IMR-90 (cell line): ENCODE measurements at regions not wholly inside any gene's neighbourhood (a gene's known extent, or its start where the extent isn't known, plus 50 kb on each side); places are given as distances from the start of the nearest gene placed in this dataset.
"Not testable (repeated sequence)": the region's sequence is repeated elsewhere in the genome, so short reads cannot be mapped to it uniquely, and the experiment has no call there.

Source experiments
- ATAC-seq: fragments of 200-7000 bp; cut with Tn5 transposase; 2 replicates; pipeline ENCODE4 v1.9.1; 2020; ENCODE audit warnings: low read depth, mild to moderate bottlenecking, moderate library complexity
- BruUV-seq: library from RNA; stranded (reverse); fragments of 400-500 nt; replicated peaks from 2 replicates; lab custom pipeline; 2021; lab: Mats Ljungman, UMichigan
- CTCF ChIA-PET: fragments of 300-600 bp; formaldehyde crosslinking; extraction: SDS; loops from one replicate; lab custom pipeline; 2021; ENCODE audit warnings: antibody characterized with exemption; lab: Yijun Ruan, JAX
- POLR2A ChIA-PET: fragments of 300-600 bp; sonication (Branson Sonifier 250); formaldehyde crosslinking; loops from one replicate; lab custom pipeline; 2022; ENCODE audit warnings: antibody characterized with exemption; ENCODE audit not compliant: unreplicated experiment; lab: Charles Lee
- DNase-seq: peaks from one replicate; pipeline ENCODE4 v3.0.0; 2013
- H2AFZ ChIP-seq: replicated peaks from 2 replicates; pipeline ENCODE3; 2013; ENCODE audit warnings: low read length, mild to moderate bottlenecking; ENCODE audit not compliant: poor library complexity
- H2AK5ac ChIP-seq: 2 replicates; pipeline ENCODE4 v1.6.1; 2013; ENCODE audit warnings: low read depth, low read length, inconsistent platforms
- H2AK9ac ChIP-seq: replicated peaks from 2 replicates; pipeline ENCODE3; 2013; ENCODE audit warnings: mild to moderate bottlenecking, low read depth, low read length, moderate library complexity; ENCODE audit not compliant: poor library complexity
- H2BK120ac ChIP-seq: 2 replicates; pipeline ENCODE4 v1.6.1; 2013; ENCODE audit warnings: low read depth, low read length, inconsistent platforms
- H2BK15ac ChIP-seq: 3 replicates; pipeline ENCODE4 v1.6.1; 2013; ENCODE audit warnings: low read depth, low read length, inconsistent platforms
- H2BK20ac ChIP-seq: 2 replicates; pipeline ENCODE4 v1.6.1; 2013; ENCODE audit warnings: low read depth, mild to moderate bottlenecking, inconsistent platforms, low read length, moderate library complexity
- H2BK5ac ChIP-seq: 2 replicates; pipeline ENCODE4 v1.6.1; 2013; ENCODE audit warnings: mild to moderate bottlenecking, low read depth, low read length, inconsistent platforms; ENCODE audit not compliant: poor library complexity, severe bottlenecking
- H3K14ac ChIP-seq: replicated peaks from 2 replicates; pipeline ENCODE4 v1.6.1; 2013; ENCODE audit warnings: low read depth, low read length, inconsistent platforms
- H3K18ac ChIP-seq: 2 replicates; pipeline ENCODE4 v1.6.1; 2013; ENCODE audit warnings: low read depth, low read length, control low read depth
- H3K23ac ChIP-seq: 2 replicates; pipeline ENCODE4 v1.6.1; 2013; ENCODE audit warnings: low read depth, low read length, inconsistent platforms
- H3K27ac ChIP-seq: 2 replicates; pipeline ENCODE4 v1.5.1; 2013; ENCODE audit warnings: mild to moderate bottlenecking, control low read depth, low read length; ENCODE audit not compliant: insufficient read depth
- H3K27me3 ChIP-seq: 2 replicates; pipeline ENCODE4 v1.6.1; 2013; ENCODE audit warnings: low read length; ENCODE audit not compliant: control insufficient read depth, insufficient read depth
- H3K36me3 ChIP-seq: 2 replicates; pipeline ENCODE4 v1.6.1; 2013; ENCODE audit warnings: low read length, mixed read lengths; ENCODE audit not compliant: control insufficient read depth, insufficient read depth
- H3K4ac ChIP-seq: 2 replicates; pipeline ENCODE4 v1.6.1; 2013; ENCODE audit warnings: low read depth, low read length, inconsistent platforms
- H3K4me1 ChIP-seq: 2 replicates; pipeline ENCODE4 v1.6.1; 2013; ENCODE audit warnings: low read length, mixed read lengths; ENCODE audit not compliant: control insufficient read depth, insufficient read depth
- H3K4me2 ChIP-seq: 2 replicates; pipeline ENCODE4 v1.6.1; 2013; ENCODE audit warnings: low read depth, mild to moderate bottlenecking, control low read depth, low read length, moderate library complexity
- H3K4me3 ChIP-seq: 2 replicates; pipeline ENCODE4 v1.5.1; 2013; ENCODE audit warnings: low read depth, mild to moderate bottlenecking, control low read depth, low read length, moderate library complexity; ENCODE audit not compliant: insufficient read depth
- H3K56ac ChIP-seq: 2 replicates; pipeline ENCODE4 v1.6.1; 2013; ENCODE audit warnings: low read length, inconsistent platforms; ENCODE audit not compliant: insufficient read depth; ENCODE audit errors: extremely low read depth
- H3K79me1 ChIP-seq, 2 experiments: 2 replicates each; pipeline ENCODE4 v1.6.1; 2013; ENCODE audit warnings: low read length in 2 of 2, inconsistent platforms in 1 of 2, low read depth in 1 of 2
- H3K9ac ChIP-seq: 2 replicates; pipeline ENCODE4 v1.6.1; 2013; ENCODE audit warnings: low read depth, low read length, control low read depth
- H3K9me1 ChIP-seq: 2 replicates; pipeline ENCODE4 v1.6.1; 2013; ENCODE audit warnings: low read length, inconsistent platforms; ENCODE audit not compliant: insufficient read depth
- H3K9me3 ChIP-seq: 2 replicates; pipeline ENCODE4 v1.6.1; 2013; ENCODE audit warnings: low read length; ENCODE audit not compliant: control insufficient read depth, insufficient read depth
- H4K20me1 ChIP-seq: 2 replicates; pipeline ENCODE4 v1.6.1; 2013; ENCODE audit warnings: low read length, inconsistent platforms; ENCODE audit not compliant: insufficient read depth
- H4K5ac ChIP-seq: 2 replicates; pipeline ENCODE4 v1.6.1; 2013; ENCODE audit warnings: mild to moderate bottlenecking, low read depth, low read length, control low read depth
- H4K8ac ChIP-seq, 2 experiments: 2 replicates each; pipeline ENCODE4 v1.6.1; 2013; ENCODE audit warnings: low read depth in 2 of 2, low read length in 2 of 2, control low read depth in 1 of 2, inconsistent platforms in 1 of 2
- H4K91ac ChIP-seq: 2 replicates; pipeline ENCODE4 v1.6.1; 2013; ENCODE audit warnings: low read depth, low read length, inconsistent platforms; ENCODE audit not compliant: insufficient read depth
- WGBS, 2 experiments: methylation state at CpG; one replicate each; pipeline versions ENCODE4 v1.1.5 to v1.1.7; 2013; ENCODE audit warnings: missing lambda C conversion rate in 2 of 2; ENCODE audit not compliant: insufficient read length in 1 of 2; ENCODE audit errors: extremely low coverage in 2 of 2; 5-methylcytosine and 5-hydroxymethylcytosine counted together
- dilution Hi-C: fragments of 300-500 bp; cut with HindIII; formaldehyde crosslinking; loops from one replicate; pipeline ENCODE4 v1.14.3; 2018; ENCODE audit warnings: low sequenced_read_pairs; ENCODE audit not compliant: unreplicated experiment
- in situ Hi-C: fragments of 300-500 bp; cut with MboI; formaldehyde crosslinking; loops from 3 replicates; pipeline ENCODE4 v1.14.3; 2019; ENCODE audit warnings: low sequenced_read_pairs, inconsistent platforms, mixed read lengths
- intact Hi-C: fragments of 100-400 bp; cut with micrococcal nuclease; formaldehyde crosslinking; loops from 2 replicates; pipeline ENCODE4 v1.10.0; 2022

DNA sequence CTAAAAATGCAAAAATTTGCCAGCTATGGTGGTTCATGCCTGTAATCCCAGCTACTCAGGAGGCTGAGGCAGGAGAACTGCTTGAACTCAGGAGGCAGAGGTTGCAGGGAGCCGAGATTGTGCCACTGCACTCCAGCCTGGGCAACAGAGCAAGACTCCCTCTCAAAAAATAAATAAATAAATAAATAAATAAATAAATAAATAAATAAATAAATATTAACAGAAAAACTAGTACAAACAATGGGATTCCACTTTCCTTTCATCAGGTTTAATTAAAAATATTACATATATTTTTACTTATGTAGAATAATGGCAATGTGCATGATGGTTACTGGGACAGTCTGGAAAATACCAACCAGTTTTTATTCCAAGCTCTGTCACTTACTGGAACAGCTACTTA, 897.5 kb downstream of the PLOD2 start:
- H3K23ac ChIP-seq, in situ Hi-C loops, H4K91ac ChIP-seq, dilution Hi-C loops, H2AFZ ChIP-seq, DNase-seq, H2AK5ac ChIP-seq, H2BK120ac ChIP-seq, H3K9me1 ChIP-seq, H3K18ac ChIP-seq, H3K27me3 ChIP-seq, H3K9ac ChIP-seq, H4K5ac ChIP-seq, H2BK15ac ChIP-seq, H3K27ac ChIP-seq, H3K9me3 ChIP-seq, H3K4ac ChIP-seq, H4K20me1 ChIP-seq, H3K14ac ChIP-seq, CTCF ChIA-PET, ATAC-seq, H2BK5ac ChIP-seq, H3K79me1 ChIP-seq, H2BK20ac ChIP-seq, POLR2A ChIA-PET, intact Hi-C loops, H3K56ac ChIP-seq, H3K36me3 ChIP-seq, BruUV-seq, H4K8ac ChIP-seq, H3K4me2 ChIP-seq, H3K4me3 ChIP-seq, H2AK9ac ChIP-seq, H3K4me1 ChIP-seq: not testable (repeated sequence)
- no CpG with 5 or more reads among the region's 1 CpG for WGBS, 2 experiments
